ENCODE measurements at regions not wholly inside any gene's neighbourhood (a gene's known extent, or its start where the extent isn't known, plus 50 kb on each side); places are given as distances from the start of the nearest gene placed in this dataset.

DNA sequence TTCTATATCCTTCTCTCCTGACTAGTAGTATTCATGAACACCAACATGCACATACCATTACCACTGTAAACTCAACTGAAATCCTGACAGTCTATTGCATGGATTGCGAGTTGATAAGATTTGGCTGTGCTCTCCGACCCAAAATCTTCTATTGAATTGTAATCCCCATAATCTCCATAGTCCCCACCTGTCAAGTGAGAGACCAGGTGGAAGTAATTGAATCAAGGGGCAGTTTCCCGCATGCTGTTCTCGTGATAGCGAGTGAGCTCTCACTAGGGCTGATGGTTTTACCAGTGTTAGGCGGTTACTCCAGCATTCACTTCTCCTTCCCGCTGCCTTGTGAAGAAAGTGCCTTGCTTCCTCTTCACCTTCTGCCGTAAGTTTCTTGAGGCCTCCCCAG lies 261.8 kb downstream of the PHF14 start:
- TF ChIP-seq, protein P1, sequence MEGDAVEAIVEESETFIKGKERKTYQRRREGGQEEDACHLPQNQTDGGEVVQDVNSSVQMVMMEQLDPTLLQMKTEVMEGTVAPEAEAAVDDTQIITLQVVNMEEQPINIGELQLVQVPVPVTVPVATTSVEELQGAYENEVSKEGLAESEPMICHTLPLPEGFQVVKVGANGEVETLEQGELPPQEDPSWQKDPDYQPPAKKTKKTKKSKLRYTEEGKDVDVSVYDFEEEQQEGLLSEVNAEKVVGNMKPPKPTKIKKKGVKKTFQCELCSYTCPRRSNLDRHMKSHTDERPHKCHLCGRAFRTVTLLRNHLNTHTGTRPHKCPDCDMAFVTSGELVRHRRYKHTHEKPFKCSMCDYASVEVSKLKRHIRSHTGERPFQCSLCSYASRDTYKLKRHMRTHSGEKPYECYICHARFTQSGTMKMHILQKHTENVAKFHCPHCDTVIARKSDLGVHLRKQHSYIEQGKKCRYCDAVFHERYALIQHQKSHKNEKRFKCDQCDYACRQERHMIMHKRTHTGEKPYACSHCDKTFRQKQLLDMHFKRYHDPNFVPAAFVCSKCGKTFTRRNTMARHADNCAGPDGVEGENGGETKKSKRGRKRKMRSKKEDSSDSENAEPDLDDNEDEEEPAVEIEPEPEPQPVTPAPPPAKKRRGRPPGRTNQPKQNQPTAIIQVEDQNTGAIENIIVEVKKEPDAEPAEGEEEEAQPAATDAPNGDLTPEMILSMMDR (IDR thresholded peaks at IDR 0.05), result no peak
- DNase-seq, result no peak
- intact Hi-C loops (cut with DNase I, micrococcal nuclease), result no loop called here
- no peak for ATAC-seq
- Histone ChIP-seq H3K36me3 (ENCODE audit: low read depth) (no peaks in the 10 kb centered on the region), H3K4me1 (ENCODE audit: low read depth) (no peaks in the 10 kb centered on the region), H3K4me3 (no peak overlapping the region), H3K9me3 (no peaks in the 10 kb centered on the region)

DNA sequence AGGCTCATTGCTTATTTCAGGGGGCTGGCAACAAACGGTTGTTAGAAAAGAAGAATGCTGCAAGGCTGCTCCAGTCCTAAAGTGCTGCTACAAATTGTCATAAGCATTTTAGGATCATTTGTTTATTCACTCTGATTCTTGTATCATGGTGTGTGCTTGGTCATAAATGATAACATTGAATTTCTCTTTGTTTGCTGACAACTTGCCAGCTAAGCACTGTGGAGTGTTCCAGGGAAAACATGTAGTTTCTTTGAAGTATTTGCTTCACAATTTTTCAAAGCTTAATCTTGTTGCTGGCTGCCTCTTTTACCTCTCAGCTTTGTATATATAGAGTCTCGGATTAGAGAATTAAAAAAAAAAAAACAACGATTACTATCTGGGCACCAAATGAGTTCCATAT lies 263.0 kb downstream of the PHF14 start:
- DNase-seq (no peak), ATAC-seq (no peak)
- Histone ChIP-seq H3K4me3 (no peak overlapping the region), H3K36me3 (ENCODE audit: low read depth) (no peaks in the 10 kb centered on the region), H3K4me1 (ENCODE audit: low read depth) (no peaks in the 10 kb centered on the region), H3K9me3 (no peaks in the 10 kb centered on the region)
- TF ChIP-seq, protein P1 (IDR thresholded peaks at IDR 0.05), result no peak
- intact Hi-C loops (cut with DNase I, micrococcal nuclease), result no loop called here

DNA sequence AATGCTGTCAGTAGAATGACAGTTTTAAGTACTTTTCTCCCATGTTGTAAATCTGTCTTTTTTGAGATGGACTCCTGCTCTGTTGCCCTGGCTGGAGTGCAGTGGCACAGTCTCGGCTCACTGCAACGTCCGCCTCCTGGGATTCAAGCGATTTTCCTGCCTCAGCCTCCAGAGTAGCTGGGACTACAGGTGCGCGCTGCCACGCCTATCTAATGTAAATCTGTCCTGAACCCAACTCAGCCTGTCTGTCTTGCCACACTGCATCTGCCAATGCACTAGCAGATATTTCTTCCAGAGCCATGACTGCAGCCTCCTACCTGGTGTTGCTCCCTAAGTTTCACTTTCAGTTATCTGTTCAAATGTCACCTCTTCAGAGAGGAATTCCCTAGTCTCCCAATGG lies 264.1 kb downstream of the PHF14 start:
- peak; percentile 84 for ATAC-seq

DNA sequence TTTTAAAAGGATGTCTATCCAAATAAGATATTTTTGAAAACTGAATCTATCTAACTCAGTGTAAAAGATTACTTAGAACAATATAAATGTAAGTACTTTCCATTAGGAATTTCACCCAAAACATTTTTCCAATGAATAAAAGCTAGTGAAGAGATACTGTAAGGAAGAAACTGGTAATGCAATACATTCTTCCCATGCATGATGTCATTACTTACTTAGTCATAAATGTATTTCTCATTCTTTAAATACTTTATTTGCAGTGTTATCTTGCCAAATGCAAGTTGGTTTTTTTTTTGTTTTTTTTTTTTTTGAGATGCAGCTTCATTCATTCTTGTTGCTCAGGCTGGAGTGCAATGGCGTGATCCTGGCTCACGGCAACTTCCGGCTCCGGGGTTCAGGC lies 265.6 kb downstream of the PHF14 start:
- intact Hi-C loops (cut with DNase I, micrococcal nuclease), result no loop called here
- ATAC-seq (no peak), DNase-seq (no peak)
- Histone ChIP-seq H3K4me1 (ENCODE audit: low read depth) (no peaks in the 10 kb centered on the region), H3K4me3 (no peak overlapping the region), H3K9me3 (no peaks in the 10 kb centered on the region), H3K36me3 (ENCODE audit: low read depth) (no peaks in the 10 kb centered on the region)
- TF ChIP-seq, protein P1 (IDR thresholded peaks at IDR 0.05), result no peak

More for the DNA sequence above, 264.1 kb downstream of the PHF14 start:
- Histone ChIP-seq H3K9me3 (no peaks in the 10 kb centered on the region), H3K36me3 (ENCODE audit: low read depth) (no peaks in the 10 kb centered on the region), H3K4me1 (ENCODE audit: low read depth) (no peaks in the 10 kb centered on the region), H3K4me3 (no peak overlapping the region)
- peak; percentile 27 to 43 (median 40) for DNase-seq
- TF ChIP-seq, protein P1 (IDR thresholded peaks at IDR 0.05), result no peak
- intact Hi-C loops (cut with DNase I, micrococcal nuclease), result no loop called here

DNA sequence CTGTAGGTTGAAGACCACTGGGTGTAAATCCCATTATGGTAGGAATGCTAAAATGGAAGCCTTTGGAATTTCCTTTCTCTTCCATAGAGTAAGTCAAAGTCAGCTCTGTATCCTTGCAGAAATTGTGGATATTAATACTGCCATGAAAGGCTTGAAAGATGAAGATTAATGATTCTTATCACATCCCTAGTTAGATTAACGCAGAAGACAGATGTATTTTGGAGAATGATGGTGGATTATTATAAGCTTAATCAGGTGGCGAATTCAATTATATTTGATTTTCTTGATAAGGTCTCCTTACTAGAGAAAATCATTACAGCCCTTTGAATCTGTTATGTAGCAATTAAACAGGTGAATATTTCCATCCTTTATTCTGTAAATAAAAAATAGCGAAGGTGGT lies 270.1 kb downstream of the PHF14 start:
- no peak for DNase-seq
- ATAC-seq, result no peak
- Histone ChIP-seq H3K4me1 (ENCODE audit: low read depth) (no peaks in the 10 kb centered on the region), H3K9me3 (no peaks in the 10 kb centered on the region), H3K4me3 (no peak overlapping the region), H3K36me3 (ENCODE audit: low read depth) (no peaks in the 10 kb centered on the region)
- intact Hi-C loops (cut with DNase I, micrococcal nuclease), result no loop called here
- TF ChIP-seq, protein P1 (IDR thresholded peaks at IDR 0.05), result no peak

DNA sequence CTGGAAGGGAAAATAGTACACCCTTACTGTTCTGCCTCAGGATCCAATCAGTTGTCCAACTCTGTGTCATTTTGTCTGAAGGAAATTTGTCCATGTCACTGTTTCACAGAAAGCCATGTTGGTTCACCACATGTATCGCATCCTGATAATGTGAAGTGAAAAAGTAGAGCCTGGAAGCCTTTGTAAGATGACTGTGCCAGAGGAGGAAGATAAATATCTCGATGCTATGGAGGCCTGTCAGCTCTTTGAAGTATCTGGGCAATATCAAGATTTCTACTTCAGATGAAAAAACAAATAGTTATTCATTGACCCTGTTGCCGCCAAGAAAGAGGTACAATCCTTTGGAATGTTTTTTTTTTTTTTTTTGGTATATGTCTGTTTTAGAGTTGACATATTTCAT lies 270.5 kb downstream of the PHF14 start:
- DNase-seq (no peak), ATAC-seq (no peak)
- TF ChIP-seq, protein P1 (IDR thresholded peaks at IDR 0.05), result no peak
- Histone ChIP-seq H3K4me3 (no peak overlapping the region), H3K9me3 (no peaks in the 10 kb centered on the region), H3K4me1 (ENCODE audit: low read depth) (no peaks in the 10 kb centered on the region), H3K36me3 (ENCODE audit: low read depth) (no peaks in the 10 kb centered on the region)
- intact Hi-C loops (cut with DNase I, micrococcal nuclease), result no loop called here
